Activated CD8-positive, alpha-beta memory T cell treated with anti-CD3 and anti-CD28 coated beads for 36 hours (primary cell): ENCODE measurements at regions not wholly inside any gene's neighbourhood (a gene's known extent, or its start where the extent isn't known, plus 50 kb on each side); places are given as distances from the start of the nearest gene placed in this dataset.

Source experiments
- CTCF ChIA-PET: fragments of 350-600 bp; sonication (Branson Sonifier 250); formaldehyde crosslinking; loops from one replicate; lab custom pipeline; 2021; ENCODE audit warnings: antibody characterized with exemption; lab: Charles Lee
- POLR2A ChIA-PET: fragments of 350-600 bp; sonication (Branson Sonifier 250); formaldehyde crosslinking; loops from one replicate; lab custom pipeline; 2021; ENCODE audit warnings: antibody characterized with exemption; lab: Charles Lee

DNA sequence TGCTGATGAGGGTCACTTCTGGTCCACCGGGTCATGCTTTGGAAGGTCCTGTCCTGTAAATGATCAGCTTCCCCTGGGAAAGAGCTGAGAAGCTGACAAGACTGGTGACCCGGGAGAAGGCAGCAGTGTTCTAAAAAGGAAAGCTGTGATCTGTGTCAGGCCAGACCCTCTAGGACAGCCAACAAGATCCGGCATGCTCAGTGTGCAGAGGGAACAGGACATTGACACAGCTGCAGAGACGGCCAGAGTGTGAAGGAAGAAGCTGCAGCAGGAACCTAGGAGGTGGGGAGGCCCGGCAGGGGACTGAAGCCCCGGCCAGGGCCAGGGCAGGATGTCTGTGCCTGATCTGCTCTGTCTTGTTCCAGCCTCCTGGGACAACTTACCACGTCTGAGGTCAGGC is 372.7 kb upstream of the ID2 start:
- CTCF ChIA-PET: interaction anchor here (0.6 to 1.4 kb wide), 2 partner anchors 8 to 16 kb away, joined by 3 read pairs; no protein-coding TSS in a partner anchor
- POLR2A ChIA-PET: no interaction called here

DNA sequence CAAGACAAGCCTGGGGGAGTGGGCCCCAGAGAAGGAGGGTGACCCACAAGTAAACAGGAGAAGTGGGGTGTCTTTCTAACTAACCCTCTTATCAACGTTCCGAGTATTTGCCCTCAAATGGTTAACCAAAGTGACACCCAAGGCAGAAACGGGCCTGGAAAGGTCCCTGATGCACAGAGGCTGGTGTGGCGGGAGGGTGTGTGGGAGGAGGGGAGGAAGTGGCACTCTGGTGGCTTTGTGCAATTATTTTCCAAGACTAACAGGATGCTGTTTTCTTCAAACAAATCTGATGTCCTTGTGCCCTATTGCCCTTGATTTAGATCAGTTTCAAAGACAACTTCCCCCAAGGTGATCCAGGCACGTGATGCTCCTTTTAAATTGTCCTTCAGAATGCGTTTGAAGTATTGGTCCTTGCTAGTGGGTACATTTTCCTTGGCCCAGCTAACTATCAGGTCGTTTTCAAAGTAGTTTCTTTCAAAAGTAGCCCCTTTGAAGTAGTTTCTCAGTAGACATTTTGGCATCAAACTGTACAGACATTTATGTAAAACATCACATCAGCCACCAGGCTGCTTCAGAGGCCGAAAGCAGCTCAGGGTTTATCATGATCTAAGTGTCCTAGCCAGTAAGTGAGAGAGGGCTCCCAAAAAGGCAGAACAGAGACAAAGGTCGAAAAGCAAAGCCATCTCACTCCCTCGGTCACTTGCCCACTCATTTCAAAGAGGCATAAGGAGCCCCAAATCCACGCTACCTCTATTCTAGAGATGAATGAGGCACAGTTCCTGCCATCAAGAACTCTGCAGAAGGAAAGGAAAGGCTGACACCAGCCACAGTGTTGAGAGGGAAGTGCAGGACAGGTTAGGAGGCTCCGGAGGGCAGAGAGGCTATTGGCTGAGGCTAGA is 371.1 kb upstream of the ID2 start:
- ChIA-PET POLR2A (no interaction called here), CTCF (interaction anchor here (1.4 kb wide), 1 partner anchor 10 kb away, joined by 3 read pairs; no protein-coding TSS in a partner anchor)

DNA sequence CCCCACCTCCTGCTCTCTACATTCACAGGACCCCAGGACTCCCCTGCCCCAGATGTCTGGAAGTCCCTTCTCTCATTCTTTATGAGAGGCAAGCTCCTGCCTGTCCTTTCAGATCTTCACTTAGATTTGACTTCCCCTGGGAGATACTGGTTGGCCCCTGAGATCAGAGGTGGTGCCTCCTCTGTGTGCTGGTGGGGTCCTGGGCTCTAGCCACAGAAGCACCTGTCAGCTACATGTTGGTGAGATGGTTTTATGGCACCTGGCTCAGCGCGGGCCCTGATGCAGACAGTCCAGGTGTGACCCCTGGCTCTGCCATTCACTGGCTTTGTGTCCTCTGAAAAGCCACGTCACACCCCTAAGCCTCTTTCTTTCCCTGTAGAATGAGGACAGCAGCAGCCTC is 369.6 kb upstream of the ID2 start:
- ChIA-PET POLR2A (no interaction called here), CTCF (no interaction called here)

- ChIA-PET CTCF (no interaction called here), POLR2A (interaction anchor here (1.6 kb wide), 1 partner anchor 369 kb away, joined by 3 read pairs; the partner anchor contains the start of gene ID2)
Observed at GRCh38 chr2:8312861-8313830, 368.7 kb upstream of the ID2 start.

DNA sequence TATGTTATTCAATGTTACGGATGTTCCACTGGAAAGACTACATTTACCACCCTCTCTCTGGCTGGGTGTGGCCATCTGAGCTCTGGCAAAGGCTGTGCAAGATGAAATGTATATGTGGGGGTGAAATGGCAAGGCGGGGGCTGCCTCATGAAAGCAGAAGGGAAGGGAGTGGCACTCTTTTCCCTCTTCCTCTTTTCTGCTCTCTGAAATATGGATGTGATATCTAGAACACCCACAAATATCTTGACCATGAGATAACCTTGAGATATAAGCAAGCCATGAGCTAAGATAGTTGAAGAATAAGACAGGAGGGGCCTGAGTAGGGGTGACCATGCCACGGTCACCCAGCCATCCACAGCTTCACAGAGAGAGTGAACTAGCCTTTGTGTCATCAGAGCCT is 367.8 kb upstream of the ID2 start:
- ChIA-PET POLR2A (interaction anchor here (1.6 kb wide), 1 partner anchor 368 kb away, joined by 3 read pairs; the partner anchor contains the start of gene ID2), CTCF (no interaction called here)

DNA sequence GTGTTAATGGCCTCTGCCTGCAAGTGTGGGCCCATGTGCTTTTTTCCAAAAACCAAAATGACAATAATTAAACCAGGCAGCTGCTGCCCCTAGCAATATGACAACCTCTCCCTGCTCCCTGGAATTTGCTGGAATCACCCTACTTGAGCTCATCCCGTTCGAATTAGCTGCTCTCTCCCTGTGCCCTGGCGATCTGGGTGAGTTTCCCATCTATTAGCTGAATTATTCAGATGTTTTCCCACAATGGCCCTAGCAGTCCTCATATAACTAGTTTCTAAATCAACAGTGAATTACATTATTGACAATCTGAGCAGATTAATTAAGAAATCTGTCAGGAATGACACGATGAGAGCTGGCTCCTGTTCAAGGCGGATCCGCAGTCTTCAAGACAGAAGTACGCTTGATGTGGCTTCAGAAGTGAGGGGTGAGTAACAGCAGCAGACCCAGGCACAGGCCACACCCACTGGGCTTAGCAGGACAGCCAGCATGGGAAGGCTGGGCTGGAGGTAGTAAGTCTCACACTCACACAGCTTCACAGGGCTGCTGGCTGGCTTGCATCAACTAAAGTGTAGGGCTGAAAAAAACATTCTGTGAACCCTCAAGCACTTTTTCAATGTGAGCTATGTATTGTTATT is 366.2 kb upstream of the ID2 start:
- ChIA-PET POLR2A (interaction anchor here (0.6 to 0.8 kb wide), 2 partner anchors 67 to 367 kb away, joined by 3 to 13 read pairs; no protein-coding TSS in a partner anchor), CTCF (no interaction called here)

- ChIA-PET CTCF (no interaction called here), POLR2A (interaction anchor here (0.6 to 0.8 kb wide), 2 partner anchors 67 to 366 kb away, joined by 3 to 13 read pairs; no protein-coding TSS in a partner anchor)
Observed at GRCh38 chr2:8316356-8316755, 365.5 kb upstream of the ID2 start.

GRCh38 chr2:8317418-8317817 is 364.4 kb upstream of the ID2 start:
- ChIA-PET POLR2A (no interaction called here), CTCF (no interaction called here)

- ChIA-PET POLR2A (no interaction called here), CTCF (no interaction called here)
Observed at GRCh38 chr2:8319219-8319618, 362.6 kb upstream of the ID2 start.

DNA sequence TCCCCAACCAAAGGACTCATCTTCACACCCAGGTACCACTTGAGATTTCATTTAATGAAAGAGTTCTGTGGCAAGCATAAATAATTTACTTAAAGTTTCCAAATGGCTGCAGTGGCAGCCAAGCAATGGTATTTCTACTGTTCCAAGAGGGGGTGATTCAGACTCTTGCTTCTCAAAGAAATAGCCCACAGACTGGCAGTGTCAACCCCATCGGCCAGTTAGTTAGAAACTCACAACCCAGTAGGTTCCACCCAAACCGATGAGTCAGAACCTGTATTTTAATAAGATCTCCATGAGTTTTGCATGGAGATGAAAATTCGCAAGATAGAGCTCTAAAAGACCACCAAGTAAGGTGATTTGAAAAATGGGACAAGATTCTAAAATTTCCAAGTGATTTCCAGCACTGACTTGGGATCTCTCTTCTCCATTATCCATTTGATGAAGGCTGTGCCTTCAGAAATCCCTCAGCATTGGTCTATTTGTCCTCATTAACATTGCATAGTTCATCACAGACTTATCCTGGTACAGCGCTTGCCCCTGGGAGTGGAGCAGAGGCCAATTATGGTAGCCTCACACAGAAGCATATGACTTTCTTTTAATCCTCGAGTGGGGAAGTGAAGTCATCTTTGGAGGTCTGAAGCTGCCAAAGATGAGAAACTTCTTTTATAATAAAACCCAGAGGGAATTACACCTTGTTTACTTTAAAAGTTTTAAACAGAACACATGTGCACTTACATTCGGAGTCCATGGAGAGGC is 361.4 kb upstream of the ID2 start:
- ChIA-PET POLR2A (no interaction called here), CTCF (no interaction called here)

- POLR2A ChIA-PET: no interaction called here
- CTCF ChIA-PET: no interaction called here
Observed at GRCh38 chr2:8322634-8323033, 359.2 kb upstream of the ID2 start.

DNA sequence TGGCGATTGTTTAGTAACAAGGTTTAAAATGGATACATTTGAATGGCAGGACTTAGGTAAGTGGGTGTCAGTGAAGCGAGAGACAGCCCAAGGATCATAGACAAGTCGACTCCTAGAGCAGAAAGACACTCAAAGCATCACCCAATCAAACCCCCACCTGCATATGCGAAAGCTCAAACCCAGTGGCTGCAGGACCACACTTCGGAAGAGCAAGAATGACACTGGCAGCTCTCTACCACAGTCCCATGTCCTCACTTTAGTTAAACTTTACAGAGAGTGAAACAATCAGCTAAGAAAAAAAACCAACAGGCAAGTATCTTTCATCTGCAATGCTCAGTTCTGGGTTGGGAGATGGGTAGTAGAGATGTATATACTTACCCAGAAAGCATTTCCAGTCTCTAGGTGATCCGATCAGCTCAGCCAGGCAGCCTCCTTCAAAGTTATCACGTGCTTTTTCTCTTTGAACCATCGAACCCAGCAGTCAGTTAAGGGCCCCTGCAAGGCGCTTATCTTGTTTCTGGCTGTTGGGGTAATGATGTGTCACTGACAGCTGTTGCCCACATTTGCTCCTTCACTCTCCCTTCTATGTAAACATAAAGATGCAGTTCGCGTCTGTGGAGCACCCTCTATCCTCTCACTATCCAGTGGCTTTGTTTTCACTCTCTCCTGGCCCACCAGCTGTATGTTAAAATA is 357.5 kb upstream of the ID2 start:
- ChIA-PET CTCF (no interaction called here), POLR2A (no interaction called here)

- ChIA-PET POLR2A (no interaction called here), CTCF (interaction anchor here (1.0 kb wide), 1 partner anchor 16 kb away, joined by 3 read pairs; no protein-coding TSS in a partner anchor)
Observed at GRCh38 chr2:8324901-8325300, 357.0 kb upstream of the ID2 start.

DNA sequence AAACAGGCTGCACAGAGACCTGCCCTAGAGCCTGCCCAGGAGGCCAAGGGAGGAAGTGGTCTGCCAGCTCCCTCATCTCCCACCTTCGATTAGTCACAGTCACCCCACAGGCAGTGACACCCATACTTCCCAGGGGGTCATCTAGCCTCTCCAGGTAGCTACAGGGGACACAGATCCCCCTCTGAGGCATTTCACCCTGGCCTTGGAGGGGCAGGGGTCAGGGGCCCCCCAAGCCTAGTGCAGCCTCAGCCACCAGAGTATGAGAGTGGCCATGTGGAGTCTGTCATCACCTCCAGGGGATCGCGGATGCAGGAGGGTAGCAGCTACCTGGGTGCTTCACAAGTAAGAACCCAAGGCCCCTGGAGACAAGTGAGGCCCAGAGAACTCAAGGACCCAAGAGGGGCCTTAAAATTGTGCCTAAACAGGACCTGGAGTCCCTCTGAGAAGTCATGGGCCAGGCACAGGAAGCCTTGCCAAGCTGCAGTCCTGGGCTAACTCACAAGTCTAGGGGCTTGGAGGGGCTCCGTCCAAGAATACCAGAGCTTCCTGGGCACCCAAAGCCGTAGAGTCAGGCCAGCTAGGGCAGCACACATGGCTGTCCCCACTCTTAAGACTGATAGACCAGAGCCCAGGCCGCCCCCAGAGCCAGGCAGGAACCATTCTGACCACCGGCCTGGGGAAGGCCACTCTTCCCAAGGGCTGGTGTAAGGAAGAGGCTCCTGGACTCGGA is 354.3 kb upstream of the ID2 start:
- ChIA-PET CTCF (interaction anchor here (1.2 kb wide), 1 partner anchor 84 kb away, joined by 3 read pairs; no protein-coding TSS in a partner anchor), POLR2A (no interaction called here)

GRCh38 chr2:8328217-8328616 is 353.6 kb upstream of the ID2 start:
- CTCF ChIA-PET: interaction anchor here (1.2 kb wide), 1 partner anchor 84 kb away, joined by 3 read pairs; no protein-coding TSS in a partner anchor
- POLR2A ChIA-PET: no interaction called here

DNA sequence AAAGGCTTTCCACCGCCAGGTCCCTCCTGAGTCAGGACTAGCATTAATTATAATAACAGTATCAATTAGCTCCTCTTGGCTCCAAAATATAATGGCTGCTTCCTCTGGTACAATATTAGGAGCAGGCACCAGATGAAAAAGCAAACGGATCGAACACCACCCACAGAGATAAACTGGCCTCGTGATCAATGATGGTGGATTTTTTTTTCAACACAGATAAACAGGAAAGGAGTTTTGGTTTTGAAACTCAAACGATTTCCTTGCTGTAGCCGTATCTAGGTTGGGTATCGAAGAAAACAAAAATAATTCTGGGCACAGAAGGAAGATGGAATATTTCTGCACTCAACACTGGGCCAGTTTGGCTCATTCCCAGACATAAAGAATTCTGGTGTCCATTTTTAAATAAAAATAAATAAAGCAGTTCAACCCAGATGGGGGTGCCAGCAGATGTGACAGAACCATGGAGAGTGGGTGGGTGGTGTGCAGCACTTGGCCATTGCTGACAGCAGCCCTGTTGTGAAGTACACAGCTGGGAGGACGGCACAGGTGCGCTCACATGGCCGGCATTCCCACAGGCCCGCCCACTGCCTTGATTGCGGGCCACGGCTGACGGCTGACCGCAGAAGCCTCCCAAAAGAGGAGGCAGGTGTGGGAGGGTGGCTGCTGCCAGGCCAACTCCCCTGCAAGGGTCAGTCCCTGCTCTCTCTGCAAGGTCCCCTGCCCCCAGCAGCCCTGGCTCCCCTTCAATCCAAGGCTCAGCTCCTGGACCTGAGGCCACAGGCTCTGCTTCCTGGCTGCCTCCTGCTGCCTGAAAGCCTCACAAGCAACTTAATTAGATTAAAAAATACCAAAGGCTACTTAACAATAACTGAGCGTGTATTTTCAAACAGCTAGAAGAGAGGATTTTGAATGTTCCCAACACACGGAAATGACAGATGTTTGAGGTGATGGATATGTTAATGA is 351.9 kb upstream of the ID2 start:
- ChIA-PET POLR2A (no interaction called here), CTCF (no interaction called here)
